ENCODE measurements at regions not wholly inside any gene's neighbourhood (a gene's known extent, or its start where the extent isn't known, plus 50 kb on each side); places are given as distances from the start of the nearest gene placed in this dataset.

- no peak overlapping the region for H3K4me3 ChIP-seq
- H3K27me3 ChIP-seq: no peaks in the 10 kb centered on the region
- H3K9me3 ChIP-seq: no peaks in the 10 kb centered on the region
- DNase-seq: no peak
- no peaks in the 10 kb centered on the region for H3K36me3 ChIP-seq
- H3K4me1 ChIP-seq: no peaks in the 10 kb centered on the region
- in situ Hi-C loops (cut with MboI; ENCODE audit: low pct_ligation_motif_present in 1 of 4, low pct_unique_long_range_greater_than_20kb in 1 of 4, low sequenced_read_pairs in 3 of 4): no loop called here
- intact Hi-C loops (cut with DNase I; ENCODE audit: low total_unique reads): no loop called here
- no peak overlapping the region for H3K27ac ChIP-seq
- TF ChIP-seq POLR2A (IDR thresholded peaks at IDR 0.05) (no peak), EP300 (IDR thresholded peaks at IDR 0.05; ENCODE audit: low read depth) (no peak), POLR2AphosphoS5 (IDR thresholded peaks at IDR 0.05) (no peak), CTCF (IDR thresholded peaks at IDR 0.05) (no peak)
- 88% methylated on average over 16 of the region's 16 CpGs; no CpG with 5 or more reads in 1 of the 2 donors for WGBS, 2 donors (ENCODE audit: low coverage in 1 of 2)
These were observed 165.1 kb downstream of the CENPC start for GRCh38 chr4:67380154-67380553.

GRCh38 chr4:67375291-67375690 is 170.0 kb downstream of the CENPC start:
- in situ Hi-C loops (cut with MboI; ENCODE audit: low pct_ligation_motif_present in 1 of 4, low pct_unique_long_range_greater_than_20kb in 1 of 4, low sequenced_read_pairs in 3 of 4): no loop called here
- no peak for TF ChIP-seq POLR2A (IDR thresholded peaks at IDR 0.05)
- TF ChIP-seq POLR2AphosphoS5 (IDR thresholded peaks at IDR 0.05): no peak
- no peak for TF ChIP-seq EP300 (IDR thresholded peaks at IDR 0.05; ENCODE audit: low read depth)
- no peak for TF ChIP-seq CTCF (IDR thresholded peaks at IDR 0.05)
- H3K9me3 ChIP-seq: no peaks in the 10 kb centered on the region
- H3K36me3 ChIP-seq: no peaks in the 10 kb centered on the region
- DNase-seq: no peak
- H3K4me3 ChIP-seq: no peak overlapping the region
- no peaks in the 10 kb centered on the region for H3K4me1 ChIP-seq
- WGBS, 2 donors (ENCODE audit: low coverage in 1 of 2): 75 to 78% methylated on average over 3 of the region's 3 CpGs
- H3K27ac ChIP-seq: no peak overlapping the region
- intact Hi-C loops (cut with DNase I; ENCODE audit: low total_unique reads): no loop called here
- no peaks in the 10 kb centered on the region for H3K27me3 ChIP-seq

- H3K9me3 ChIP-seq: no peaks in the 10 kb centered on the region
- H3K27ac ChIP-seq: no peak overlapping the region
- no peaks in the 10 kb centered on the region for H3K4me1 ChIP-seq
- no peaks in the 10 kb centered on the region for H3K36me3 ChIP-seq
- TF ChIP-seq POLR2A (IDR thresholded peaks at IDR 0.05) (no peak), EP300 (IDR thresholded peaks at IDR 0.05; ENCODE audit: low read depth) (no peak), POLR2AphosphoS5 (IDR thresholded peaks at IDR 0.05) (no peak), CTCF (IDR thresholded peaks at IDR 0.05) (no peak)
- 64% methylated on average over 2 of the region's 2 CpGs; no CpG with 5 or more reads in 1 of the 2 donors for WGBS, 2 donors (ENCODE audit: low coverage in 1 of 2)
- H3K4me3 ChIP-seq: no peak overlapping the region
- in situ Hi-C loops (cut with MboI; ENCODE audit: low pct_ligation_motif_present in 1 of 4, low pct_unique_long_range_greater_than_20kb in 1 of 4, low sequenced_read_pairs in 3 of 4) (no loop called here), intact Hi-C loops (cut with DNase I; ENCODE audit: low total_unique reads) (no loop called here)
- no peak for DNase-seq
- no peaks in the 10 kb centered on the region for H3K27me3 ChIP-seq
These were observed 173.7 kb downstream of the CENPC start for GRCh38 chr4:67371615-67372014.

- H3K27ac ChIP-seq: no peak overlapping the region
- TF ChIP-seq POLR2AphosphoS5 (IDR thresholded peaks at IDR 0.05) (no peak), POLR2A (IDR thresholded peaks at IDR 0.05) (no peak), EP300 (IDR thresholded peaks at IDR 0.05; ENCODE audit: low read depth) (no peak), CTCF (IDR thresholded peaks at IDR 0.05) (no peak)
- no peak overlapping the region for H3K4me3 ChIP-seq
- H3K9me3 ChIP-seq: no peaks in the 10 kb centered on the region
- no peaks in the 10 kb centered on the region for H3K27me3 ChIP-seq
- no peak for DNase-seq
- intact Hi-C loops (cut with DNase I; ENCODE audit: low total_unique reads): no loop called here
- H3K4me1 ChIP-seq: no peaks in the 10 kb centered on the region
- in situ Hi-C loops (cut with MboI; ENCODE audit: low pct_ligation_motif_present in 1 of 4, low pct_unique_long_range_greater_than_20kb in 1 of 4, low sequenced_read_pairs in 3 of 4): no loop called here
- 35 to 53% methylated on average over 2 to 3 of the region's 3 CpGs for WGBS, 2 donors (ENCODE audit: low coverage in 1 of 2)
- H3K36me3 ChIP-seq: no peaks in the 10 kb centered on the region
These were observed 178.9 kb downstream of the CENPC start for GRCh38 chr4:67366311-67366861.
